NCI-H2107 treated with DMSO at 0.1 percent for 48 hours (cell line): ENCODE measurements at regions not wholly inside any gene's neighbourhood (a gene's known extent, or its start where the extent isn't known, plus 50 kb on each side); places are given as distances from the start of the nearest gene placed in this dataset.

ENCODE experiments used
- DNase-seq: peaks from one replicate; lab custom pipeline; 2025; ENCODE audit not compliant: unreplicated experiment; lab: John Stamatoyannopoulos, UW

- DNase-seq, result no peak
Observed at GRCh38 chr3:127133971-127134370, 59.0 kb upstream of the PRR23E start.

GRCh38 chr3:127134466-127134865 is 58.5 kb upstream of the PRR23E start:
- no peak for DNase-seq

DNA sequence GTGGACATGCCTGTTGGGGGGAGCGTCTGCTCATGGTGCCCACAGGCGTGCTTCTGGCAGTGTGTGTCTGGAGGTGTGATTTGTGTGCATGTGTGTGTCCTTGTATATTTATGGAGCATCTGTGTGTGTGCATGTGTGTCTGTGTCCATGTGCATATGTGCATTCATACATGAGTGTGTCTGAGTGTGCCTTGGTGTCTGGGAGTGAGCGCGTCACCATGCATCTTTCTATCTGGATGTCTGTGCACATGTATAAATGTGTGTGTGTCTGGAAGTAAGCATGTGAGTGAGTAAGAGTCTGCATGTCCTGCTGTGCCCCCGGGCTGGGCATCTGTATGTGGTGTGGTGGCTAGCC is 58.1 kb upstream of the PRR23E start:
- no peak for DNase-seq

GRCh38 chr3:127135241-127136023 is 57.5 kb upstream of the PRR23E start:
- peak; percentile 52 for DNase-seq

DNA sequence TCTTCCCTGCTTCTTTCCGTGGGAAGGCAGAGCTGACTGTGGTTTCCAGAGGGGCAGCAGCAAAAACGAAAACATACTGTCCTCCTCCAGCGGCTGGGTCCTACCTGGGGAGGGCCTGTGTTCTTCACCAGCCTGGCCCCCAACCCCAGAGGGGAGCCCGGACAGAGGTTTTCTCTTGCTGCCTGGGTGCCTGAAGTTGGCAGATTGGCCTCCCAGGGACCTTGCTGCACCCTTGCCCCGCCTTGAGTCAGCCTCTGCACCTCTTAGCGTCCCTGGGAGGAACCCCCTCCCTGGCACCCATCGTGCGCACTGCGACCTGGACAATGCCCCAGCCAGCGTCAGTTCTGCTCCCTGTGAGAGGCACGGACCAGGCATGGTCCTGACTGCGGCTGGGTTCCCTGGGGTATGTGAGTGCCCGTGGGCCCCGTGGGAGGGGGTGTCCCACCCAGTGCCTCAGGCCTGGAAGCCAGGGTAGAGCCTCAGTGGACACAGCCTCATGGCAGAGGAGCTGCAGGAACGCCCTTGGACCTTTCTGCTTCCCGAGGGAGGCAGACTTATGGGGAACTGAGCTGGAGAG is 56.8 kb upstream of the PRR23E start:
- DNase-seq, result no peak

DNA sequence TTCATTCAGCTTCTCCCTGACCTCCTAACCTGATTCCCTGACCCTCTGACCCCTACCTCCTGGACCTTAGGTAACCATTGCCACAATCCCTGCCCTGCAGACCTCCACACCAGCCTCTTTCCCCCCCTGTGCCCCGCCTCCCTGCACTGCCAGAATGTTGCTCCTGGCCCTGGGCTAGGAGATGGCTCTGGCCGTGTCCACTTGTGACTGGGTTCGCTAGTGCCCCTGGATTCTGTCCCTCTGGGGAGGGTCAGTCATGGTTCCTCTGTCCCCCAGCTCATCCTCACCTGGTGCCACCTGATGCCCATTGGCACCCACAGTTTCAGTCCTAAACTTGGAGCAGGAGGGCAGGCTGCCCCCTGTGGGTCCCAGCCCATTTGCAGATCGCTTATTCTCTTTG is 56.2 kb upstream of the PRR23E start:
- no peak for DNase-seq

GRCh38 chr3:127137113-127137512 is 55.8 kb upstream of the PRR23E start:
- no peak for DNase-seq

- DNase-seq, result no peak
Observed at GRCh38 chr3:127137757-127138536, 55.0 kb upstream of the PRR23E start.

DNA sequence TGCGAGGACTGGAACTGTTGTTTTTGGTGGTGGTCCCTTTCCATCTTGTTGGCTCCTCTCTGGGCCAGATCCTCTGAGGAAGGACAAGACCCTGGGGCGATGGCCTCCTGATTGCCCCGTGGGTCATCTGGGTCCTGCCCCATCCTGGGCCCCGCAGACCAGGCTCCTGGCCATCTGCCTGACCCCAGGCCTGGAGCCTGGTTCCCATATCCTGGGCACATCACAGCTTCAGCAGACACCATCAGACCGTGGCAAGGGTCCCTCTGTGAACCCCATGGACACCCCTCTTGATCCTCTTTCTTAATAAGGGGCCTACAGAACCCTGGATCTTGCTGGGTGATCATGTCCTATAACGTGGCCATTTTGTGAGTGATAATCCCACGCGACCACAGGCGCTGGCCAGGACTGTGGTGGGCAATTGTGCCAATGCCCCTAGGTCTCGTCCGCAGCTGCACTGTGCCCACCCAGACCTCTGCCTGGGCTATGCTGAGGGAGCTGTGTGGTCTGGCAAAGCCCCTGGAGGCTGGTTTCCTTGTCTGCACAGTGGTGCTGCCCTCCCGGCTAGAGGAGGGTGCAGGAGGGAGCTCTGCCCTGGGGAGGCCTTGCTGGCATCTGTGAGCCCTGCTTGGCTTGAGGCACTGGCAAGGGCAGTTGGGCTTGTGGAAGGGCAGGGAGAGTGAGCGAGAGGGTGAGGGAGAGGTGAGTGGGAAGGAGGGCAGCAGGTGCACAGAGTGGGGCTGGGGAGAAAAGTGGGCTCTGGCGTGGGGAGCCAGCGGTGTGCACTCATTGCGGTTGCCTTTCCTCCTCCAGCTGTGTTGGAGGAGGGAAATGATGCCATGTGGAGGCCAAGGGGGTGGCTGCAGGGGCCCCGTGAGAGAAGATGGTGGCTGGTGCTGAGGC is 53.1 kb upstream of the PRR23E start:
- DNase-seq, result no peak

GRCh38 chr3:127140501-127141460 is 52.1 kb upstream of the PRR23E start:
- no peak for DNase-seq

DNA sequence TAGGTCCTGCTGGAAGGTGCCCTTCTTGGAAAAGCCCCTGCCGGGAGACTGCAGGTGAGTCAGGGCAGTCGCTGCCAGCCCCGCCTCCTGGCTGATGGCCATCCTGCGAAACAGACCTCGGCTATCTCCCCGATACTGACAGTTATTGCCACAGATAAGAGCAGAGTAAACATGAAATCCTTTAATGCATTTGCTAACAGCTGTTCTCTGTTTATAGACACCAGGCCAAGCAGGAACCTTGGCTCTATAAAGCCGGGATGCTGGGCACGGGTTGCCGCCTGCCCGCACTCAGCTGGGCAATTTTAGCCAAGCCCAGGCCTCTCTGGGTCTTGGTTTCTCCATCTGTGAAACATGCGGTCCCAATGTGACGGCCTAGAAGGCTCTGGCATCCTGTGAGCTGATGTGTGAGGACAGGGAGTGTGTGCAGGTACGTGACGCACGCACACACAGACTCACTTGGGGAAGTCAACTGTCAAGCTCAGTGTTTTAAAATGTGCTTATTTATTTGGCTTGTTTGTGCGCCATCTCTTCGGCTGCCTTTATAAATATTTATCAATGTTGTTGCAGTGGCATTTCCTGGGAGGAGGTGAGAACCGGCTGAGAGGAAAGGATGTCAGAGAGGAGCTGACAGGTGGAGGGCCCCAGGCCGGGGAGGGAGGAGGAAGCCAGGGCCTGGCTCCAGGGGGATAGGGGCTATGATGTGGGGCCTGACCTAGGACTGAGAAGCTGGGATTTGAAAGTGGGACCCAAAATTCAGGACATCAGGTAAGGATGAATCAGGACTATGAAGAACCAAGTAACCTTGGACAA is 50.8 kb upstream of the PRR23E start:
- peak; percentile 88 for DNase-seq
